H1 (cell line): ENCODE measurements at regions not wholly inside any gene's neighbourhood (a gene's known extent, or its start where the extent isn't known, plus 50 kb on each side); places are given as distances from the start of the nearest gene placed in this dataset.

Source experiments
- CTCF ChIA-PET: fragments of 300-600 bp; sonication (Branson Sonifier 250); formaldehyde crosslinking; loops from one replicate; lab custom pipeline; 2021; ENCODE audit not compliant: partially characterized antibody; lab: Charles Lee
- POLR2A ChIA-PET: fragments of 300-600 bp; sonication (Branson Sonifier 250); formaldehyde crosslinking; loops from one replicate; lab custom pipeline; 2021; ENCODE audit warnings: inconsistent platforms; ENCODE audit not compliant: partially characterized antibody; lab: Charles Lee
- DNase-seq, 2 experiments: peaks; one replicate each; pipeline versions ENCODE4 v3.0.0 to v3.0.0-alpha.2; 2010 to 2022; ENCODE audit warnings: low spot score in 2 of 2, low read depth in 1 of 2, mixed read lengths in 1 of 2
- FAIRE-seq: peaks from 2 replicates; lab custom pipeline; 2011; peaks lifted over from hg19 to GRCh38; lab: Jason Lieb, UNC
- H2AFZ ChIP-seq: 2 replicates; pipeline ENCODE4 v1.8.1; 2012; ENCODE audit warnings: low read length, inconsistent platforms
- H2AK5ac ChIP-seq: 2 replicates; pipeline ENCODE4 v1.6.1; 2013; ENCODE audit warnings: low read depth, low read length
- H2BK120ac ChIP-seq: replicated peaks from 2 replicates; pipeline ENCODE3; 2013; ENCODE audit warnings: low read depth, low read length, inconsistent platforms
- H2BK12ac ChIP-seq: 2 replicates; pipeline ENCODE4 v1.6.1; 2013; ENCODE audit warnings: low read depth, low read length
- H2BK15ac ChIP-seq: 2 replicates; pipeline ENCODE4 v1.6.1; 2013; ENCODE audit warnings: low read length
- H2BK20ac ChIP-seq: 2 replicates; pipeline ENCODE4 v1.6.1; 2013; ENCODE audit warnings: low read length
- H2BK5ac ChIP-seq: 2 replicates; pipeline ENCODE4 v1.6.1; 2013; ENCODE audit warnings: low read depth, low read length
- H3K14ac ChIP-seq: 2 replicates; pipeline ENCODE4 v1.6.1; 2013; ENCODE audit warnings: inconsistent platforms; ENCODE audit not compliant: insufficient read length
- H3K18ac ChIP-seq: 2 replicates; pipeline ENCODE4 v1.6.1; 2013; ENCODE audit warnings: low read length; ENCODE audit errors: extremely low read depth
- H3K23ac ChIP-seq: 2 replicates; pipeline ENCODE4 v1.6.1; 2013; ENCODE audit warnings: inconsistent platforms; ENCODE audit not compliant: insufficient read length
- H3K23me2 ChIP-seq: 2 replicates; pipeline ENCODE4 v1.6.1; 2013; ENCODE audit warnings: low read depth, low read length
- H3K27ac ChIP-seq: 2 replicates; pipeline ENCODE4 v1.6.1; 2011; ENCODE audit warnings: low read depth, low read length, inconsistent platforms
- H3K27me3 ChIP-seq, 4 experiments: replicated peaks in 1 of 4; 1 replicate in 1 of 4; 2 replicates in 3 of 4; pipeline versions ENCODE4 v1.6.1 to v1.8.1; 2011 to 2013; ENCODE audit warnings: low read length in 3 of 4, mild to moderate bottlenecking in 3 of 4, inconsistent platforms in 2 of 4, mixed read lengths in 2 of 4, moderate library complexity in 1 of 4; ENCODE audit not compliant: control insufficient read depth in 3 of 4, insufficient read depth in 3 of 4; ENCODE audit errors: extremely low read depth in 1 of 4
- H3K36me3 ChIP-seq, 4 experiments: 2 replicates each; pipeline versions ENCODE4 v1.6.1 to v1.8.1; 2011 to 2013; ENCODE audit warnings: mild to moderate bottlenecking in 4 of 4, low read length in 3 of 4, moderate library complexity in 2 of 4, control low read depth in 1 of 4, inconsistent platforms in 1 of 4; ENCODE audit not compliant: insufficient read depth in 4 of 4, control insufficient read depth in 2 of 4
- H3K4ac ChIP-seq: replicated peaks from 2 replicates; pipeline ENCODE3; 2013; ENCODE audit warnings: low read length, low read depth, mixed read lengths, inconsistent platforms; ENCODE audit not compliant: insufficient read length
- H3K4me1 ChIP-seq, 4 experiments: replicated peaks in 1 of 4; 1 replicate in 1 of 4; 2 replicates in 3 of 4; pipeline versions ENCODE4 v1.6.1 to v1.8.1; 2011 to 2013; ENCODE audit warnings: low read length in 3 of 4, inconsistent platforms in 2 of 4, mixed read lengths in 1 of 4; ENCODE audit not compliant: insufficient read depth in 4 of 4, control insufficient read depth in 3 of 4
- H3K4me2 ChIP-seq, 2 experiments: 2 replicates each; pipeline versions ENCODE4 v1.6.1 to v1.8.1; 2011 to 2013; ENCODE audit warnings: low read depth in 2 of 2, low read length in 2 of 2, control low read depth in 1 of 2, inconsistent platforms in 1 of 2, mild to moderate bottlenecking in 1 of 2; ENCODE audit not compliant: insufficient read depth in 1 of 2
- H3K4me3 ChIP-seq, 4 experiments: fragments of 200-600, 300-600 bp in 1 of 4; sonication (generic), shearing (Covaris generic), sonication (Bioruptor Twin) in 1 of 4; 2 replicates each; pipeline versions ENCODE4 v1.5.1 to v1.8.1; 2011 to 2016; ENCODE audit warnings: low read length in 4 of 4, low read depth in 3 of 4, control low read depth in 2 of 4, inconsistent platforms in 2 of 4, mild to moderate bottlenecking in 2 of 4, mixed read lengths in 1 of 4, moderate library complexity in 1 of 4; ENCODE audit not compliant: insufficient read depth in 2 of 4; ENCODE audit errors: extremely low read depth in 1 of 4
- H3K56ac ChIP-seq: replicated peaks from 2 replicates; pipeline ENCODE3; 2013; ENCODE audit warnings: low read depth, mild to moderate bottlenecking, mixed read lengths, low read length, inconsistent platforms; ENCODE audit not compliant: insufficient read length
- H3K79me1 ChIP-seq: 2 replicates; pipeline ENCODE4 v1.6.1; 2013; ENCODE audit warnings: low read depth, low read length, control low read depth
- H3K79me2 ChIP-seq, 2 experiments: 2 replicates each; pipeline versions ENCODE4 v1.6.1 to v1.8.1; 2012 to 2013; ENCODE audit warnings: low read length in 2 of 2, mild to moderate bottlenecking in 2 of 2, inconsistent platforms in 1 of 2; ENCODE audit not compliant: insufficient read depth in 2 of 2, control insufficient read depth in 1 of 2
- H3K9ac ChIP-seq, 4 experiments: replicated peaks in 1 of 4; 1 replicate in 1 of 4; 2 replicates in 3 of 4; pipeline versions ENCODE4 v1.6.1 to v1.8.1; 2011 to 2013; ENCODE audit warnings: low read depth in 3 of 4, low read length in 3 of 4, control low read depth in 2 of 4, mild to moderate bottlenecking in 2 of 4, moderate library complexity in 2 of 4, inconsistent platforms in 1 of 4; ENCODE audit errors: extremely low read depth in 1 of 4
- H3K9me3 ChIP-seq, 2 experiments: 2 replicates each; pipeline versions ENCODE4 v1.6.1 to v1.8.1; 2012 to 2013; ENCODE audit warnings: mild to moderate bottlenecking in 2 of 2, moderate library complexity in 2 of 2, control low read depth in 1 of 2, inconsistent platforms in 1 of 2, low read depth in 1 of 2, low read length in 1 of 2, mixed read lengths in 1 of 2; ENCODE audit not compliant: insufficient read depth in 2 of 2
- H4K20me1 ChIP-seq, 2 experiments: replicated peaks in 1 of 2; 2 replicates each; pipeline versions ENCODE3 to v1.8.1; 2011 to 2013; ENCODE audit warnings: inconsistent platforms in 2 of 2, low read length in 2 of 2, mild to moderate bottlenecking in 1 of 2; ENCODE audit not compliant: insufficient read depth in 2 of 2, control insufficient read depth in 1 of 2
- H4K5ac ChIP-seq: 2 replicates; pipeline ENCODE4 v1.6.1; 2013; ENCODE audit warnings: low read length, low read depth, mixed read lengths, inconsistent platforms; ENCODE audit not compliant: insufficient read length
- H4K8ac ChIP-seq: 2 replicates; pipeline ENCODE4 v1.8.0; 2013; ENCODE audit warnings: mild to moderate bottlenecking, moderate library complexity, low read length, inconsistent platforms; ENCODE audit not compliant: insufficient read depth; ENCODE audit errors: extremely low read depth
- H4K91ac ChIP-seq: replicated peaks from 2 replicates; pipeline ENCODE3; 2013; ENCODE audit warnings: low read length, mixed read lengths, inconsistent platforms; ENCODE audit not compliant: insufficient read length
- ASH2L ChIP-seq: fragments of 200-600, 300-600 bp; sonication (generic); IDR thresholded peaks from one replicate; pipeline ENCODE4 v1.7.1; 2017; ENCODE audit warnings: low read length
- ATF3 ChIP-seq: IDR thresholded peaks from 2 replicates; pipeline ENCODE4 v1.6.1; 2011; ENCODE audit warnings: low read depth, mild to moderate bottlenecking, low read length; ENCODE audit not compliant: insufficient read depth
- CBX5 ChIP-seq: fragments of 300-800, 300-1000 bp; sonication (generic); IDR thresholded peaks from 2 replicates; pipeline ENCODE4 v1.7.1; 2016; ENCODE audit warnings: antibody characterized with exemption, low read length, low read depth
- E2F6 ChIP-seq: IDR thresholded peaks from 2 replicates; pipeline ENCODE4 v1.6.1; 2012; ENCODE audit warnings: inconsistent platforms
- HDAC2 ChIP-seq, 2 experiments: fragments of 300-600 bp in 1 of 2; sonication (generic) in 1 of 2; IDR thresholded peaks; 2 replicates each; pipeline ENCODE4 v1.6.1; 2011 to 2012; ENCODE audit warnings: low read depth in 2 of 2, low read length in 2 of 2, mild to moderate bottlenecking in 2 of 2, moderate library complexity in 2 of 2, borderline replicate concordance in 1 of 2, inconsistent platforms in 1 of 2
- MAX ChIP-seq: IDR thresholded peaks from 2 replicates; pipeline ENCODE4 v1.6.1; 2012; ENCODE audit warnings: inconsistent platforms
- RXRA ChIP-seq: IDR thresholded peaks from 2 replicates; pipeline ENCODE4 v1.6.1; 2011; ENCODE audit warnings: low read depth, mild to moderate bottlenecking, low read length, moderate library complexity; ENCODE audit not compliant: insufficient read depth
- WGBS, 2 experiments: shearing (Covaris generic) in 1 of 2; methylation state at CpG; one replicate each; pipeline versions ENCODE4 v1.1.6 to v1.1.7; 2013 to 2015; ENCODE audit warnings: low lambda C conversion rate in 2 of 2, mixed read lengths in 2 of 2, inconsistent platforms in 1 of 2, low coverage in 1 of 2, missing lambda C conversion rate in 1 of 2; ENCODE audit not compliant: insufficient replicate concordance in 2 of 2, insufficient coverage in 1 of 2, insufficient read length in 1 of 2; ENCODE audit errors: extremely low coverage in 1 of 2, missing lambda C conversion rate in 1 of 2; 5-methylcytosine and 5-hydroxymethylcytosine counted together

GRCh38 chr18:1270081-1270480, 365.4 kb downstream of the ADCYAP1 start:
- no peaks in the 10 kb centered on the region for H4K20me1 ChIP-seq
- POLR2A ChIA-PET: no interaction called here
- no peak overlapping the region for H4K5ac ChIP-seq
- no peak overlapping the region for H2BK5ac ChIP-seq
- no peak overlapping the region for H2BK120ac ChIP-seq
- H3K4me2 ChIP-seq: no peak overlapping the region
- H2BK20ac ChIP-seq: no peak overlapping the region
- TF ChIP-seq ATF3 (no peak), MAX (no peak), ASH2L (no peak), CBX5 (no peak), RXRA (no peak), HDAC2 (IDR thresholded peaks at IDR 0.05; ENCODE audit: borderline replicate concordance in 1 of 2, low read depth in 2 of 2, low read length in 2 of 2) (no peak), E2F6 (no peak)
- H3K9me3 ChIP-seq: no peaks in the 10 kb centered on the region
- no peak overlapping the region for H3K23ac ChIP-seq
- H2BK15ac ChIP-seq: no peak overlapping the region
- no peak overlapping the region for H3K14ac ChIP-seq
- H3K79me2 ChIP-seq: no peaks in the 10 kb centered on the region
- no peaks in the 10 kb centered on the region for H3K4me1 ChIP-seq
- no peak overlapping the region for H3K4me3 ChIP-seq
- no peaks in the 10 kb centered on the region for H3K36me3 ChIP-seq
- H4K91ac ChIP-seq: no peak overlapping the region
- CTCF ChIA-PET: no interaction called here
- H2AFZ ChIP-seq: no peak overlapping the region
- H4K8ac ChIP-seq: no peak overlapping the region
- H2AK5ac ChIP-seq: no peak overlapping the region
- H3K27ac ChIP-seq: no peak overlapping the region
- H3K4ac ChIP-seq: no peak overlapping the region
- FAIRE-seq: no peak
- no peak overlapping the region for H3K56ac ChIP-seq
- H3K23me2 ChIP-seq: no peaks in the 10 kb centered on the region
- DNase-seq: no peak
- no peaks in the 10 kb centered on the region for H3K27me3 ChIP-seq
- 86% methylated on average over 2 of the region's 2 CpGs; no CpG with 5 or more reads in 1 of the 2 experiments for WGBS, 2 experiments
- no peaks in the 10 kb centered on the region for H3K79me1 ChIP-seq
- H3K9ac ChIP-seq: no peak overlapping the region
- no peak overlapping the region for H2BK12ac ChIP-seq
- H3K18ac ChIP-seq: no peak overlapping the region
